Epithelial cell of prostate (primary cell): ENCODE measurements at regions not wholly inside any gene's neighbourhood (a gene's known extent, or its start where the extent isn't known, plus 50 kb on each side); places are given as distances from the start of the nearest gene placed in this dataset.

Source experiments
- DNase-seq: peaks from one replicate; pipeline ENCODE4 v3.0.0-alpha.2; 2011; ENCODE audit warnings: low read depth, low spot score
- H3K27ac ChIP-seq: fragments of 450-650 bp; 2 replicates; pipeline ENCODE4 v1.5.1; 2017; ENCODE audit warnings: mild to moderate bottlenecking

DNA sequence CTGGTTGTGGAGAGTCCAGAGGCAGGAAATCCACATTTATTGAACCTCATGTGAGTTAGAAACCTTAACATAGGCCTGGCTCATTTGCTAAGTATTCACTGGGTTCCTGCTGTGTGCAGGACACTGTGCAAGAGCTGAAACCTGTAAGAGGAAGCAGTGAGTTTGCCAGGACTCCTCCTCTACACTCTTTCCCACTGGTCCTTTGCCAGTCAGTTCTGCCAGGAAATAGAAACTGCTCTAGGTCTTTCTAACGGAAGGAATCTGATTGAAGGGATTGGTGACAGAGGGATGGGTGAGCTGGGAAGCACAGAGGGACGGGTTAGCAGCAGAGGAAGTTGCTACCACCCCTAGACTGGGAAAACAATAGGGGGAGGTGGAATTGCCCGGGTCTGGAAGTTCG lies 234.2 kb upstream of the ECI2 start:
- peak; percentile 20 for DNase-seq
- H3K27ac ChIP-seq = peak overlapping the region; percentile 51

DNA sequence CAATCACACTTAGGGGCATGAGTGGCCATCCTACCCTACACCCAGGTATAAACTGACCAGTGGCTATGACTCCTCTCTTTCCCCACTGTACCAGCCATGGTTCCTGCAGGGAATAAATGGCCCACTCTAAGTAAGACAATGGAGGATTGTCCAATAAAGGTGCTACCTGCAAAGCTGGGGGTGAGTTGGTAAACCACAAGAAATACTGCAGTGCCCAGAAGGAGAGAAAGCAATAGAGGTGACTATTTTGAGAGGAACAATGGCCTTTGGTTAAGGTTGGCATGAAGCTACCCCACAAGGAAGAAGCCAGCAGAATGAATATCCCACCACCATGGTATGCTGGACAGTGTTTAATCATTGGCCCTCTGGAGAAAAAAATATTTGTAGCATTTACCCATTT lies 233.3 kb upstream of the ECI2 start:
- no peak overlapping the region for H3K27ac ChIP-seq
- no peak for DNase-seq

DNA sequence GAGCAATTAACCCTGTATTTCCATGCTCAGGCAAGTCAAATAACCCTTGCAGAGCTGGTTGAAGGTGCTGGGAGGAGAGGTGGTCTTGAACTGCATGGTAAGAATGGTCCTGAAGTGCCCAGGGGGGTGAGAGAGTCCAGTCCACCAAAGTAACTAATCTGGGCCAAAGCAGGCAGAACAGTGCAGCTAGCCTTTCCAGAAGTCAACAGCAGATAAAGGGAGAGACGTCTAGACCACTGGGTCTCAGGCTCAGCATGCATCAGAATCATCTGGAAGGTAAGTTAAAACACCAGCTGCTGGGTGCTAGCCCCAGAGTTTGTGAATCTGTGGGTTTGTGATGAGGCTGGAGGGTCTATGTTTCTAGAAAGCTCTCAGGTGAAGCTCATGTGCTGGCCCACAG lies 232.3 kb upstream of the ECI2 start:
- no peak overlapping the region for H3K27ac ChIP-seq
- no peak for DNase-seq

DNA sequence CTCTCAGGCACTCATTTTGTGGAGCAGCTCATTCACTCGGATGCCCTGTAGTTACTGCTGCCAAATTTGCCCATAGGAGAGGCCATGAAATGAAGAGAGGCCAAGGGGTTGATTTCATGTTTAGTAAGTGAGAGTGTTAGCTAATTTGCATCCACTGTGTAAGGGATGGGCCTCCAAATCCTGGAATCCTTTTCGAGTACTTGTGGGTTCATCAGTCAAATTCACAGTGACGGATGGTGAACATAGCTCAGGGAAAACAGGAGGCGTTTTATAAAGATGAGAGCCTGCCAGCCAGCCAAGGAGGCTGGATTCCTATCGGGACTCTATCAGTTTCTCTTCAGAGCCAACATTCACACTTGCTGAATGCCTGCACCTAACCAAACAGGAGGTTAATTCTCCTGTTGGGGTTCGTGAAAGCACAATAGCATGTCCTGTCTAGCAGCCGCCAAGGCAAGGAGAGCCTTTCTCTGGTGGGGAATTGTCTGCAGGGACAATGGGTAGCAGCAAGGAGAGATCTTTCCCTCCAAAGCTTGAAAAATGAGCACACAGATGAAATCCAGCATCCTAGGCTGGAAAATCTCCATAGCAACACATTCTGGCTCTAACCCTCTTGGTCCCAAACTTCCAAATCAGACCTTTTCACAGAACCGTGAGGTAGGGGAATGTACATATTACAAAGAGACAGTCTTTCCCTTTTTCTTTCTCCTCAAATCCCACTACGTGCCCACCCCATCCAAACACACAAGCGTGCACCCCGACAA lies 231.4 kb upstream of the ECI2 start:
- DNase-seq = no peak
- no peak overlapping the region for H3K27ac ChIP-seq

DNA sequence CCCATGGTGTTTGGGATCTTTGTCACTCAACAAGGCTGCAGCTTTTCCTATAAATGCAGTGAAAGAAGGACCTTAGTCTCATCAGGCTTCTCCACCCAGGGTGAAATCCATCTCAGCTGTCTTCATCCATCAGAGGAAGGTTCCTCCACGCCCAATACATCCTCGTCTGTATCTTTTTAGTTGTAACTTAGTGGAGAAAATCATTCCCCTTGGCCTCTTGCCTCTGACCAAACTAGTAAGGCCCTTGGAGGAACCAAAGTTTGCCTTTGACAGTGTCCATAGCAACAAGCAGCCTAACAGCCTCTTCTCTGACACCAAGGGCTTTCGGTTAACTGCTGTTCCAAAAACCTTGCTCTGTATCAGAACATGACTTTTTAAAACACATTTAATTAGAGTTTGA lies 230.3 kb upstream of the ECI2 start:
- no peak for DNase-seq
- H3K27ac ChIP-seq = no peak overlapping the region

DNA sequence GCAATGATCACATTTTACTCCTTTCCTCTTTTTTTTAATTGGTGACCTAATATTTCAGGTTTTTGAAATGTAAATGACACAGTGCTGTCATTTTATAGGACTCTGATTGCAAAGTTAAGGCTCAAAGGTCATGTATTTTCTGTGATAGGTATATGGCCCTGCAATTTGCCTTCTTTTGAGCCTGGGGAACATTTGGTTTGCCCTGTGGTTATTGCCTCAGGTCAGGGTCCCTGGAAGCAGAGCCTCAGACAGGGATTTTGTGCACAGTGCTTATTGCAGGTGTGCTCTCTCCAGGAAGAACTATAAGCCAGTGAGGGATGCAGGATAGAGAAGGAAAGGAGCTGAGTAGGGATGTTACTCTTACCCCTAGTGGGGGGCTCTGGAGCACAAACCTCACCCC lies 229.3 kb upstream of the ECI2 start:
- no peak overlapping the region for H3K27ac ChIP-seq
- DNase-seq = no peak

DNA sequence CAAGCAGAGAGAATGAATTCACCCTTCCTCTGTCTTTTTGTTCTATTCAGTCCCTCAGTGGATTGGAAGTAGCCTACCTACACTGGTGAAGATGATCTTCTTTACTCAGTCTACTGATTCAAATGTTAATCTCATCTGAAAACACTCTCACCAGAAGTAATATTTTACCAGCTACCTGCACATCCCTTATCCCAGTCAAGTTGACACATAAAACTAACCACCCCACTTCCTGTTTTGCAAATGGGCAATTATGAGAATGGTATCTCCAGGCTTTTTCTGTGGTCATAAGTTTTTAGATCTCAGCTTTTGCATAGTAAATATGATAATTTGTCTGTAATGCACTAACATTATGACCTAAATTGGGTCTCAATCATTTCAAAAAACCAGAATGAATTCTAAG lies 228.8 kb upstream of the ECI2 start:
- H3K27ac ChIP-seq = no peak overlapping the region
- no peak for DNase-seq

DNA sequence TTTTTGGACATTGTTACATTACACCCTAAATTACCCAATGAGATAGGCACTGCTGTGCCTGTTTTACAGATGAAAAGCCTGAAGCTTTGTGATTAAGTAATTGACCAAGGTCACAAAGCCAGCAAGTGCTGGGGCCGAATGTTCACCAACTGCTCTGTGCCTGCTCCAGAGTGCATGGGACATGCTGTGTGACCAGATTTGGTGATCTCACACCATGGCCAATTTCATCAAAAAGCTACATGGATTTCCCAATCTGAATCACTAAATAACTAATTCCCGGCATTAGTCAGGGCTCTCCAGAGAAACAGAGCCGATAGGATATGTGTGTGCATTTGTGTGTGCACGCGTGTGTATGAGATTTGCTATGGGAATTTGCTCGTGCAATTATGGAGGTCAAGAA lies 228.3 kb upstream of the ECI2 start:
- no peak overlapping the region for H3K27ac ChIP-seq
- no peak for DNase-seq

DNA sequence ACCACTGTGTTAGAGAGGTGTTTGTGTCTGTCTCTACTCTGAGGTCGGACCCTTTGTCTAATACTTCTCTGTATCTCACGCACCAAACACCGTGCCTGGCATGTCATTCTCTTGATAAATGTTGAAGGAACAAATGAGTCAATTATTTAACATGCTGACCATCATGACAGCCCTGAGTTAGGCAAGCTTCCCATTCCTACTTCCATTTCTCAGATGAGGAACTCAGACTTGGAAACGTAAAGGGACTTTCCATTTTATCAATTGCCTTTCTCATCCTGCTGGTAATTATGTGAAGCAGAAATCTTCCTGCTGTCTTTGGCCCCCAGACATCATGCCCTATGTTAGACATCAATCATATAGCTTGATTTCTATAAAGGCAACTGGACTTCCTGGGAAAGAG lies 227.0 kb upstream of the ECI2 start:
- no peak overlapping the region for H3K27ac ChIP-seq
- DNase-seq = no peak

DNA sequence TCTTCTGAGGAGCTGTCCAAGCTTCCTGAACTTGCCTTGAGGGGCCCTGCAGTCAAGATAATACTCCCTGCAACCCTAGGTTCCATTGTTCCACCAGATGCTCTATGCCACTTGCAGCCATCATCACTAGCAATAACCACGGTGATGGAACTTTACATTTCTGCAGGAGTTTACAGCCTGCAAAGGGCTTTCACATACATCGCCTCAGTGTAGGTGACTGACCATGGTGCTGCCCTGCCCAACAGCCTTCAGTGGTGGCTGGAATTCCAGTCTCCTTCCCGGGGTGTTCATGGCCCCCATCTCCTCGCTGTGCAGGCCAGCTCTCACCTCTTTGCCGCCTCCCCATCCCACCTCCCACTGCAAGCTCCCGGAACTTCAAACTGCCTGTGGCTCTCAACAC lies 225.5 kb upstream of the ECI2 start:
- DNase-seq = no peak
- no peak overlapping the region for H3K27ac ChIP-seq

DNA sequence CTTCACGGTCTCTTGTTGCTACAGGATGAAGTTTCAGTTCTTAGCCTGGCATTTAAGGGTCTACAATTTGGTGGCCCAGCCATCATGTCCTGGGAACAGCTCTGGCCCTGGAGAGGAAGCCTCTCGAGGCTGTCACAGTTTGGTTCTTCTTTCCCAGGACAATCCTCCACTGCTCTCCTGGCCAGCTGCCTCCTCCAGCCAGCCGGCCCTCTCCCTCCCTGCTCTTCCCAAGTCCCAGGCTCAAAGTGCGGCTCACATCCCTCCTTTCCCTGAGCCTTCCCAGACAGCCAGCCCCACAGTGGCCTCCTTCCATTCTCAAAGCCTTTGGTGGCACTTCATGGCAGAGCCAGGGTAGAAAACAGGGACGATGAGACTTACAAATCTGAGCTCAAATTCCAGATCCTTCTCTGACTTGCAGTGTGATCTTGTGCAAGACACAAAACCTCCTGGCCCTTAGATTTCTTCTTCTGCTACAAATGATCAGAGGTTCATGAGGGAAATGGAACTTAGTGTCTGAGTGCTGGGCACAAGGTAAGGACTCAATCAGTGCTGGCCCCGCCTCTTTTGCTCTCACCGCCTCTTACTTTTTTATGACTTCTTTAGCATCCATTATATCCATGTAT lies 223.8 kb upstream of the ECI2 start:
- peak overlapping the region; percentile 95 for H3K27ac ChIP-seq
- no peak for DNase-seq

DNA sequence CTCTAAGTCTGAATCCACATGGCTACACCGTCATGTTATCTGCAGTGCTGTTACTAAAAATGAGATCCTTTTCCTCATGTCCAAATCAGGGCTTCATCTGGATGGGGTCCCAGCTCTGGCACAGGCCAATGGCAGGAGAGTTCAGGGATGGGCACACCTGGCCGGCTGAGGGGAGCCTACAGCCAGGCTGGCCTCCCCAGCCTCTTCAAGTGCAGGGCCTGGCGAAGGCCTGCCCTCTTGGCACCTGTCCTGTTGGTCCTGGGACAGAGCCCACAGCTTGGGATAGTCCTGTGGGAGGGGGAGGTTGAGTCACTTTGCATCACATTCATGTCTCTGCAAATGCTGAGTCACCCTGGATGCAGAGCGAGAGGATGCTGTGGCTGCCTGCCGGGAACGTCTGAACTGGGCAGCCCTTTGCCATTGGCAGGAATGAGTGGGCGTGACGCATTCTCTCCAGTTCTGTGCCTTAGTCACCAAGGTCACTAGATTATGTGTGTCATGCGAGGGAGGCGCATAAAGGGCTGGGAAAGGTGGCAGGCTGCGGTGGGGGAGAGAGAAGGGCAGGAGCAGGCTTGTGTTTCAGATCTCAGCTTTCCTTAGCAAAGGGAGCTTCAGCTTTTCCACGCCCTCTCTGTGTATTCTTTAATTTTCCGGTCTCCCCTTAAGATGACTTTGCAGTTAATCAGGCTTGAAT lies 223.2 kb upstream of the ECI2 start:
- DNase-seq = peak; percentile 100
- peak overlapping the region; percentile 95 for H3K27ac ChIP-seq

DNA sequence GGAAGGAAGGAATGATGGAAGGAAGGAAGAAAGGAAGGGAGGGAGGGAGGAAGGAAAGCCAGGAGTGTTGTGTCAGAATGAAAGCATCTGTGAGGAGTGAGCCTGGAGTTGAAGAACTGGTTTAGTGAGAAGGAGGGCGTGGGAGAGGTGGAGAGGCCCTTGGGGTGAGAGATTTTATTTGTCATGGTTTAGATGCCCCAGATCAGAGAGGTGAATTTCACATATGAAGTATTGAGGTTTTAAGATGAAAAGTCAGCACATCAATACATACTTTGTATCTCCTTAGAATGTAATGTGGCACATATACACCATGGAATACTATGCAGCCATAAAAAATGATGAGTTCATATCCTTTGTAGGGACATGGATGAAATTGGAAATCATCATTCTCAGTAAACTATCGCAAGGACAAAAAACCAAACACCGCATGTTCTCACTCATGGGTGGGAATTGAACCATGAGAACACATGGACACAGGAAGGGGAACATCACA lies 222.3 kb upstream of the ECI2 start:
- DNase-seq = peak; percentile 64

DNA sequence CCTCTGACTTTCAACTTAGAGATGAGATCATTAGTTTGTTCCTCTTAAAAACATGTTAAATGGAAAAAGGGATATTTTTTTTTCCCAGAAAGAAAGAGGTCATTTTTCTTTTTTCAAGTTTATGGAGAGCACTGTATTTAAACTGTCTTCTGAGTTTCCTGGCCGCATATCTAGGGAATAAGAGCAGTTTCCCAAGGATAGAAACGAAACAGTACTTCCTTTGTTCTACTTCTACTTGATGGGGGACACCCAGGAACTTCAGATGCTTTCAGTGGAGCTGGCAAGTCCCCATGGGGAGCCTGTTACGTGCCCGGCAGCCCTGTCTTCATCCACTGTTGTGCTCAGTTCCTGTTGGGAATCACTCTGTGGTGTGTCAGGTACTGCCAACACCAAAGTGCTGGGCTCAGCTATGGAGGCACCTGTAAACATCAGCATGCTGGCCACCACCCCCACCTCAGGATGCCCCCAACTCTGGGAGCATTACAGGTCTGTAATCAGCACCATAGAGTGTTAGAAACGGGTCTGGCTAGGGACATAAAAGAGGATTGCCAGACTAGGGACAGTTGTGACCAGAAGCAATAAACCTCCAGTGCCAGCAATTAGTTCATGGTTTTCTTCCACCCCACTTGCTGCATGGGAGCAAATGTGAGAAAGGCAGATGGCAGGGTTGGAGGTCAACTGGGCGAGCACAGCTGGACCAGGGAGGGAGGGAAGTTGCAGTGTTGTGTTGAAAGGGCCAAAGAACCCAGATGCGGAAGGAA lies 221.7 kb upstream of the ECI2 start:
- DNase-seq = no peak
- H3K27ac ChIP-seq = peak overlapping the region; percentile 95

More for the DNA sequence above, 222.3 kb upstream of the ECI2 start:
- H3K27ac ChIP-seq = peak overlapping the region; percentile 95

DNA sequence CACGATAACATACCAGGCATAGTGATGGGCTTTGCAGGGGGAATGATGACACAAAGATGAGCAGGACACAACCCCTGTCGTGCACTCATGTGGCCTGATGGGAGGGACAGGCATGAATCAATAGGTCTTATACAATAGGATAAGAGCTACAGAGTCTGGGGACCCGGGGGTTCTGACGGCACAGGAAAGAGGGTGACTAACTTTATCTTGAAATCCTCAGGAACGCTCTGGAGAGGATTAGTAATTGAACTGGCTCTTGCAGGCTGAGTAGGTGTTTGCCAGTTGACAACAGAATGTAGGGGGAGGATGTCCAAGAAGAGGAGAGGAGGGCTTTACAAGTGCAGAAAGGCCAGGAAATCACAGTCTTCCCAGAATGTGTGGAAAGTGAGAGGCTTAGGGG lies 219.9 kb upstream of the ECI2 start:
- H3K27ac ChIP-seq = peak overlapping the region; percentile 53
- no peak for DNase-seq

DNA sequence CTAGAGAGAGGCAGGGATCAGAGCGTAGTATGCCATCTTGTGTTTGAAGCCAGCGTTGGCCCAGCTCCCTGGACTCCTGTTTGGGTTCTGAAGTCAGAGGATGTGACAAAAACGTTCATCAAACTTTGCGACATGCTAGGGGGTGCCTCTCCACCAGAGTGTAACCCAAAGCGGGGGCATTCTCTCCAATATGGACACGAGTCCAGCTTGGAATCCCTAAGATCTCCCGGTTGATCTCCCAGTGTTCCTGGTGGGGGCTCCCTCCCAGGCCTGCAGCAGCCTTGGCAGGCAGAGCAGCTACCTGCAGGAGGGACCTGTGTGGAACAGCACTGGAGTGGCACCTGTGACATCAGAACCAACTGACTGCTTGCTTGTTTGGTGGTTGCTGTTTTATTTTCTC lies 218.8 kb upstream of the ECI2 start:
- DNase-seq = no peak
- no peak overlapping the region for H3K27ac ChIP-seq

DNA sequence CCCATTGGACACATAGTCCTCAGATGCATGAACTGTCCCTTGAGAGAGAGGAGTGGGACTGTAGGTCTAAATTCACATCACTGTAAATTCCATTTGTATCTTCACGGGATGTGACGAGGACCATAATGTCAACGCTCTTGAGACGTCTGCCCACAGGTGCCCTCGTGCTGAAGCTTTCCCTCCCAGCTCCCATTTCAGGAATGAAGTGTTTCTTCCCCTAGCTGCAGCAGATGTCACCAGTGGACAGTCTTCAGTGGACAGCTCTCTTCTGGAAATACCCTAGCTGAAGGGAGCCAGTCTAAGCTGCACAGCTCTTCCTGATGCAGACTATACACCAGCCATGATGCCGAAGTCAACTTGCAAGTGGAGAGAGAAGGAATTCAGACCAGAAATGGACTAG lies 217.4 kb upstream of the ECI2 start:
- H3K27ac ChIP-seq = no peak overlapping the region
- no peak for DNase-seq

DNA sequence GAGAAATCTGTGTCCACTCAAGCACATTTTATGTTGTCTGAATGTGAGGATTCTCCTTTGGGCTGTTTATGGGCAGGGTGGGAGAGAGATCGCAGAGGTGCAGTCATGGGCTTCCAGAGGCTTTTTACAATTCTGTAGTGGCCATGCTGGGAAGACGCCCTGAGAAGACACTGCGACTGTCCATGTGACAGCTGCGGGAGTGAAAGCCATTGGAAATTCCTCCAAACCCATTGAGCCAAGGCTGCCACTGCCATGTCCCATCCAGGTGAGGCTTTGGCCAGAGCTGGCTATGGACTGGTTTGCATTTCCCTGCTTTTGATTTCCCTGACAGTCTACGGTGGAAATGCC lies 216.9 kb upstream of the ECI2 start:
- peak overlapping the region; percentile 63 for H3K27ac ChIP-seq
- no peak for DNase-seq

DNA sequence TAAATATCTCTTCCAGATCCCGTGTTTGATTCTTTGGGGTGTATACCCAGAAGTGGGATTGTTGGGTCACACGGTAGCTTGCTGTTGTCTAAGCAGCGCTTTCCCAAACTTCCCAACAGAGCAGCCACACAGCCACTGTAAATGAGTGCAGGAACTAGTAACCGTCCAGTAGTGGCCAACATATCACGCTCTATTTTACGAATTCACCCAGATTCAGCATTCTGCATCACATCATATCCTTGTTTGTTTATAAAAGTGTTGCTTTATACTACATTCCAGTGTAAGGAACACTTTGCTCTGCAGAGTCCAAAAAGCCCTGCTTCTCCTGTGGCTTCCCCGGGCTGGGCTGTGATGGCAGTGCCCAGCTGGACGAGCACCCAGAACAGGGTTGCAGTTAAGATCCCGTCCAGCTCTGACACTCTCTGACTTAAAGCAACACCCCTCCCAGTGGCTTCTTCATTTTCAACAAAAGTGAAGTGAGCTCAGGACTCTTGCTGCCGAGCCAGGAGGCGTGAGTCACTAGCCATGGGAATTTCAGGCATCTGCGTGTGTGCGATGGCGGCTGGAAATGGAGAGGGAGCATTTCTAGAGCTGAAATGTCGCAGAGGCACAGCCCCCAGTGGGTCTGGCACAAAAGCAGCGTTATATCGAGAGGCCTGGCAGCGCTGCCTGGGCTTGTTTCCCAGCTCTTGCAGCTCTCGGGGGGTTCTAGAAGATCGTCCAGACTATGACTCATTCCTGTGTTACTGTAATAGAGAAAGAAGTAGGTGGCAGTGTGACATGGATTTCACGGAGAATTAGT lies 216.3 kb upstream of the ECI2 start:
- DNase-seq = no peak
- peak overlapping the region; percentile 63 for H3K27ac ChIP-seq
